ENCODE measurements at regions not wholly inside any gene's neighbourhood (a gene's known extent, or its start where the extent isn't known, plus 50 kb on each side); places are given as distances from the start of the nearest gene placed in this dataset.
A peak's percentile ranks its signal among the peaks of the same experiment; 100 is the strongest.
"Not testable (repeated sequence)": the region's sequence is repeated elsewhere in the genome, so short reads cannot be mapped to it uniquely, and the experiment has no call there.

GRCh38 chr4:16413814-16414555, 187.7 kb upstream of the TAPT1 start:
- DNase-seq (no peak), ATAC-seq (ENCODE audit: low read depth in 2 of 2) (no peak)
- peaks cover 5 to 15% (median 13%) of the 10 kb centered on the region in 3 donors for H3K27me3 Mint-ChIP-seq
- H3K27ac Mint-ChIP-seq = peak overlapping the region in 2 of 6 donors; percentile 3 to 12
- H3K4me3 Mint-ChIP-seq = no peak overlapping the region
- peaks cover 0 to 10% (median 4%) of the 10 kb centered on the region in 3 donors for H3K4me1 Mint-ChIP-seq
- H3K9me3 Mint-ChIP-seq = peaks cover 9 to 30% (median 20%) of the 10 kb centered on the region in 7 donors
- peaks cover 0 to 13% of the 10 kb centered on the region in 2 donors for H3K36me3 Mint-ChIP-seq

- Mint-ChIP-seq H3K36me3 (peaks cover 0 to 10% of the 10 kb centered on the region in 2 donors), H3K4me3 (no peak overlapping the region), H3K9me3 (peaks cover 5 to 16% (median 12%) of the 10 kb centered on the region in 7 donors)
These were observed 185.3 kb upstream of the TAPT1 start for GRCh38 chr4:16411501-16412085.

GRCh38 chr4:16393216-16393615, 166.9 kb upstream of the TAPT1 start:
- DNase-seq; H3K27me3 Mint-ChIP-seq; ATAC-seq (ENCODE audit: low read depth in 2 of 2); H3K27ac Mint-ChIP-seq; H3K4me3 Mint-ChIP-seq; H3K4me1 Mint-ChIP-seq: not testable (repeated sequence)
- peaks cover 0 to 14% of the 10 kb centered on the region in 2 donors for H3K36me3 Mint-ChIP-seq
- H3K9me3 Mint-ChIP-seq = peaks cover 2 to 15% (median 9%) of the 10 kb centered on the region in 7 donors

More at GRCh38 chr4:16411501-16412085, 185.3 kb upstream of the TAPT1 start:
- no peak for ATAC-seq (ENCODE audit: low read depth in 2 of 2)
- Mint-ChIP-seq H3K27ac (no peak overlapping the region), H3K27me3 (peaks cover 5 to 19% (median 15%) of the 10 kb centered on the region in 3 donors), H3K4me1 (no peaks in the 10 kb centered on the region)
- DNase-seq = no peak

- Mint-ChIP-seq H3K4me1 (no peaks in the 10 kb centered on the region), H3K9me3 (peaks cover 2 to 15% (median 9%) of the 10 kb centered on the region in 7 donors), H3K27ac (no peak overlapping the region), H3K36me3 (peaks cover 0 to 14% of the 10 kb centered on the region in 2 donors), H3K27me3 (peaks cover 0 to 5% (median 4%) of the 10 kb centered on the region in 3 donors), H3K4me3 (no peak overlapping the region)
- ATAC-seq (ENCODE audit: low read depth in 2 of 2) = no peak
- DNase-seq = no peak
These were observed 164.9 kb upstream of the TAPT1 start for GRCh38 chr4:16391196-16391595.

- H3K4me1 Mint-ChIP-seq = no peaks in the 10 kb centered on the region
- no peak for DNase-seq
These were observed 161.2 kb upstream of the TAPT1 start for GRCh38 chr4:16387448-16387847.

GRCh38 chr4:16386711-16387320, 160.5 kb upstream of the TAPT1 start:
- H3K27ac Mint-ChIP-seq = no peak overlapping the region
- ATAC-seq (ENCODE audit: low read depth in 2 of 2) (no peak), DNase-seq (no peak)
- no peak overlapping the region for H3K4me3 Mint-ChIP-seq
- no peaks in the 10 kb centered on the region for H3K4me1 Mint-ChIP-seq
- H3K9me3 Mint-ChIP-seq = peaks cover 0 to under 1% (median 0%) of the 10 kb centered on the region in 7 donors
- H3K27me3 Mint-ChIP-seq = peaks cover 0 to 10% (median 8%) of the 10 kb centered on the region in 3 donors
- H3K36me3 Mint-ChIP-seq = no peaks in the 10 kb centered on the region

More at GRCh38 chr4:16387448-16387847, 161.2 kb upstream of the TAPT1 start:
- Mint-ChIP-seq H3K27ac (no peak overlapping the region), H3K9me3 (peaks cover 0 to 7% (median 0%) of the 10 kb centered on the region in 7 donors), H3K27me3 (peaks cover 0 to 10% (median 8%) of the 10 kb centered on the region in 3 donors), H3K4me3 (no peak overlapping the region), H3K36me3 (no peaks in the 10 kb centered on the region)
- ATAC-seq (ENCODE audit: low read depth in 2 of 2) = no peak

- no peak overlapping the region for H3K4me3 Mint-ChIP-seq
- H3K36me3 Mint-ChIP-seq = no peaks in the 10 kb centered on the region
- H3K9me3 Mint-ChIP-seq = no peaks in the 10 kb centered on the region
- peaks cover 0 to 10% (median 10%) of the 10 kb centered on the region in 3 donors for H3K27me3 Mint-ChIP-seq
- no peak for DNase-seq
- H3K27ac Mint-ChIP-seq = no peak overlapping the region
- no peak for ATAC-seq (ENCODE audit: low read depth in 2 of 2)
- no peaks in the 10 kb centered on the region for H3K4me1 Mint-ChIP-seq
These were observed 158.3 kb upstream of the TAPT1 start for GRCh38 chr4:16384576-16384975.

GRCh38 chr4:16382571-16382970, 156.3 kb upstream of the TAPT1 start:
- ATAC-seq (ENCODE audit: low read depth in 2 of 2) (no peak), DNase-seq (no peak)
- Mint-ChIP-seq H3K4me1 (no peaks in the 10 kb centered on the region), H3K27ac (no peak overlapping the region), H3K4me3 (no peak overlapping the region), H3K36me3 (no peaks in the 10 kb centered on the region), H3K27me3 (peaks cover 0 to 10% (median 5%) of the 10 kb centered on the region in 3 donors), H3K9me3 (no peaks in the 10 kb centered on the region)

GRCh38 chr4:16377887-16378286, 151.6 kb upstream of the TAPT1 start:
- Mint-ChIP-seq H3K36me3 (peaks cover 0 to 8% of the 10 kb centered on the region in 2 donors), H3K9me3 (peaks cover 0 to 4% (median 0%) of the 10 kb centered on the region in 7 donors), H3K27ac (no peak overlapping the region), H3K27me3 (peaks cover 0 to 6% (median 4%) of the 10 kb centered on the region in 3 donors), H3K4me1 (no peaks in the 10 kb centered on the region), H3K4me3 (no peak overlapping the region)
- ATAC-seq (ENCODE audit: low read depth in 2 of 2) (no peak), DNase-seq (no peak)

- Mint-ChIP-seq H3K27ac (no peak overlapping the region), H3K4me3 (no peak overlapping the region), H3K36me3 (peaks cover 0 to 9% of the 10 kb centered on the region in 2 donors), H3K27me3 (peaks cover 0 to 2% (median 0%) of the 10 kb centered on the region in 3 donors), H3K9me3 (peaks cover 1 to 24% (median 6%) of the 10 kb centered on the region in 7 donors), H3K4me1 (no peaks in the 10 kb centered on the region)
- DNase-seq = no peak
- no peak for ATAC-seq (ENCODE audit: low read depth in 2 of 2)
These were observed 138.8 kb upstream of the TAPT1 start for GRCh38 chr4:16365036-16365569.

GRCh38 chr4:16360694-16361262, 134.5 kb upstream of the TAPT1 start:
- Mint-ChIP-seq H3K4me1 (no peaks in the 10 kb centered on the region), H3K27ac (no peak overlapping the region), H3K27me3 (no peaks in the 10 kb centered on the region), H3K9me3 (peaks cover 0 to 3% (median 0%) of the 10 kb centered on the region in 7 donors), H3K36me3 (peaks cover 0 to 6% of the 10 kb centered on the region in 2 donors), H3K4me3 (no peak overlapping the region)
- ATAC-seq (ENCODE audit: low read depth in 2 of 2) (no peak), DNase-seq (no peak)

GRCh38 chr4:16353165-16353564, 126.9 kb upstream of the TAPT1 start:
- no peaks in the 10 kb centered on the region for H3K4me1 Mint-ChIP-seq
- peaks cover 0 to 5% of the 10 kb centered on the region in 2 donors for H3K36me3 Mint-ChIP-seq
- ATAC-seq (ENCODE audit: low read depth in 2 of 2) (no peak), DNase-seq (no peak)
- no peak overlapping the region for H3K4me3 Mint-ChIP-seq
- no peak overlapping the region for H3K27ac Mint-ChIP-seq
- peaks cover 9 to 23% (median 11%) of the 10 kb centered on the region in 3 donors for H3K27me3 Mint-ChIP-seq
- peaks cover 0 to 15% (median 0%) of the 10 kb centered on the region in 7 donors for H3K9me3 Mint-ChIP-seq

GRCh38 chr4:16351161-16351560, 124.9 kb upstream of the TAPT1 start:
- H3K27ac Mint-ChIP-seq = no peak overlapping the region
- no peaks in the 10 kb centered on the region for H3K4me1 Mint-ChIP-seq
- no peak overlapping the region for H3K4me3 Mint-ChIP-seq
- ATAC-seq (ENCODE audit: low read depth in 2 of 2) (no peak), DNase-seq (no peak)
- H3K36me3 Mint-ChIP-seq = peaks cover 0 to 5% of the 10 kb centered on the region in 2 donors
- peaks cover 9 to 31% (median 14%) of the 10 kb centered on the region in 3 donors for H3K27me3 Mint-ChIP-seq
- peaks cover 0 to 15% (median 0%) of the 10 kb centered on the region in 7 donors for H3K9me3 Mint-ChIP-seq
